IPS-NIHi7 (cell line): ENCODE measurements at regions not wholly inside any gene's neighbourhood (a gene's known extent, or its start where the extent isn't known, plus 50 kb on each side); places are given as distances from the start of the nearest gene placed in this dataset.

Experiments used
- DNase-seq: peaks from one replicate; pipeline ENCODE4 v3.0.0; 2012; ENCODE audit warnings: mixed read lengths; ENCODE audit errors: extremely low spot score

DNA sequence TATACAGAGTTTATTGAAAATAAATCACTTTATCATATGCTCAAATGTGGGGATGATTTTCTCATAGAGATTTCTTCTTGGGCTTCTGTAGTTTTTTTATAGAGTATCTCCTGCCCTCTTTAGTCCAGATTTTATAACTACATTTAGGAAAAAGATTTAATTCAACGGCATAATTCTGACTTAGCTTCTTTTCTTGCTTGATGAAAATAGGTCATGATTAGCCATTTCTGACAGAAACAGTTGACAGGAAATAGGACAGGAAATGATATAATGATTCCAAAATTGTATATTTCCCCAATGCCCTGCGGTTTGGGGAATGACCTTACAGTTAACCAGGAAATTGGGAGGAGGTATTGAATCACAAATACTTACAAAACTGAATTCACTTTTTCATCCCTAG, 1531.9 kb upstream of the ACVR2A start:
- no peak for DNase-seq

DNA sequence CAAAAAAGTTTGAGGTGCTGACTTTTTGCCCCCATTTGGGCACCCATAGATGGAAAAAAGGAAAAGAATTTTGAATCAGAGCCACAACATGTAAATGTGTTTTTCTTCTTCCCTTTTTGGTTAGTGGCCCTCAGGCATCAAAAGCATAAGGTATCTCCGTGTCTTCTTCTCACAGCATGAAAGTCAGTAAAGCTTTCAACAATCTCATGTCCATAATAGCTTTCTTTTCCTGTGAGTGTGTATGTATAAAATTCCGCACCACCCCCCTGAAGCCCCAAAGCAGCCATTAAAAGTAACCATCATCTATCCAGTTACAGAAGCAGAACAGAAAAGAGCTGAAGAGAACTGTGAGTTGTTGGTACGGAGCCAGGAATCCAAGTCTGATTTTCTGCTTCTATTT, 1539.7 kb upstream of the ACVR2A start:
- DNase-seq, result no peak

DNA sequence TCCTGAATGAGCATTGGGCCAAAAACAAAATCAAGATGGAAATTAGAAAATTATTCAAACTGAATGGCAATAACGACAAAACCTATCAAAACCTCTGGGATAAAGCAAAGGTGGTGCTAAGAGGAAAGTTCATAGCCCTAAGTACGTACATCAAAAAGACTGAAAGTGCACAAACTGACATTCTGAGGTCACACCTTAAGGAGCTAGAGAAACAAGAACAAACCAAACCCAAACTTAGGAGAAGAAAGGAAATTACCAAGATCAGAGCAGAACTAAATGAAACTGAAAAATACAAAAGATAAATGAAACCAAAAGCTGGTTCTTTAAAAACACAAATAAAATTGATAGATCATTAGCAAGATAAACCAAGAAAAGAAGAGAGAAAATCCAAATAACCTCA, 1543.5 kb upstream of the ACVR2A start:
- DNase-seq, result no peak

DNA sequence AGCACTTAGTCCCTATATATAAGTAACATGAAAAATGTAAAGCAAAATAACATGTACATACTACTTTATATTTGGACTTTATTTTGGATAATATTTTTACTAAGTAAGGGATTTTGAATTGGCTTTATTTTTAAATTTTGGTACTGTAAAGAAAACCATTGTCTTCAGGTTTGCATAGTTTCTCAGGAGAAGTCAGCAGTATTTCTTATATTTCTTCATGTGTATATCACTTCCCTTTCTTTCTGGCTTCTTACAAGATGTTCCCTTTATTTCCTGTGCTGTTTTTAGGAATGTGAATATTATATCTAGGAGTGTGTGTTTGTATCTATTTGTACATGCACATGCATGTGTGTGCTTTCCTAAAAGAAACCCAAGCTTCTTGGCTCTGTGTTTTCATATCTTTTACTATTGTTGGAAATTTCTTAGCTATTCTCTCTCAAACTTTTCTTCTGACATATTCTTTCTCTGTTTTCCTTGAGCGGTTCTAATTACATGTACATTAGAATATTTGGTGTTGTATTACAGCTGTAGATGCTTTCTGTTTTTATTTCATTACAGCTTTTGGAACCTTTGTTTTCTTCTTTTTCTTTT, 1549.7 kb upstream of the ACVR2A start:
- no peak for DNase-seq

DNA sequence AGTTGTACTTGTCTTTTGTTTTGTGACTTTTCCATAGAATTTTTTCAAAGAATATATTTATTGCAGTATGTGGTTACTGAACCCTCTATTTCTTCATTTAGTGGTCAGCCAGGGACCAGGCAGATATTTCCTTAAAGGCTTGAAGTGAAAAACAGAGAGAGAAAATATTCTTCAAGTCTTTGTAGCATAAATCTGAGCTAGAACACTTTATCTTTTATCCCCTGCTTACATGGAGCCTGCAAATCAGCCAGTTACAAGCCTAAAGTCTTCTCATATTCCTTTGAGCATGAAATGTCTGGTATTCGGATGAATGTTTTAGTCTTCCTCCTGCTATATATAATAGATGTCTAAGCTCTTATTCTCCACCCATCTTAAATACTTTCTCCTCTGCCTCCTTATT, 1557.5 kb upstream of the ACVR2A start:
- DNase-seq, result no peak

DNA sequence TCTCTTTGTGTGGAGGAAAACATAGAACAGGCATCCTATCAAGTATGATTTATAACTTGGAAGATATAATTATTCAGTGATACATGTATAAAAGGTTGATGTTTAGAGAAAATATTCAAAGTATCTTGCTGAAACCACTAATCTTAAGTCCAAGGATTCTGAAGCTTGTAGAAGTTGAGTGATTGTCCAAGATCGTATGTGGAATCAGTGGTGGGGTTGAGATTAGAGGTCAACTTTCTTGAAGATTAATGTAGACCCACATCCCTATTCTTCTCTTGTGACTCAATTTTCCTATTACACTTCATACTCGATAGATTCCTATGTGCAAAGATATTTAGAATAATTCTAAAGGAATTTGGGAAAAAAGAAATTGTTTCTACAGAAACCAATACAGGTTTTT, 1565.9 kb upstream of the ACVR2A start:
- no peak for DNase-seq

DNA sequence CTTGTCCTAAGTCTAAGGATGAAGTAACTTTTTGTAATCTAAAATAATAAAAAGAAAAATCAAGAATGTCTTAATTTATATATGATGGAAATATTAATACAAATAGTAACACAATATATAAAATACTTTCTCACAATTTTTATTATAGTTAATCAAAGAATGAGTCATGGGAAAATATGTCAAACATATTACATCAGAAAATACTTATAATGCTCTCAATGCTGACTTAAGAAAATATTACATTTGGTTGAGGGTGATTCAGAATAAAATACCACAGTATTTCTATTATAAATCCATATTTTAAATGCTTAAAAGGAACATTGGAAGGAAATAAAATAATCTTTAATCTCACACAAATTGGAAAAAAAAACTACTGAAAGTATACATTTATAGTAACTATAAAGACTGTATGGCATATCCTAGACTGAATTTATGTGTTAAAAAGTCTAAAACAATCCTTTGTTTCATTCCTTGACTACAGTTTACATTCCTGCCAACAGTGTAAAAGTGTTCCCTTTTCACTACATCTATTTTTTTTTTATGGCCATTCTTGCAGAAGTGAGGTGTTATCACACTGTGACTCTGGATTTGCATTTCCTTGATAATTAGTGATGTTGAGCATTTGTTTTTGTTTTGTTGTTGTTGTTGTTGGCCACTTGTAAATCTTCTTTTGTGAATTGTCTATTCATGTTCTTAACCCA, 1573.5 kb upstream of the ACVR2A start:
- DNase-seq, result no peak

DNA sequence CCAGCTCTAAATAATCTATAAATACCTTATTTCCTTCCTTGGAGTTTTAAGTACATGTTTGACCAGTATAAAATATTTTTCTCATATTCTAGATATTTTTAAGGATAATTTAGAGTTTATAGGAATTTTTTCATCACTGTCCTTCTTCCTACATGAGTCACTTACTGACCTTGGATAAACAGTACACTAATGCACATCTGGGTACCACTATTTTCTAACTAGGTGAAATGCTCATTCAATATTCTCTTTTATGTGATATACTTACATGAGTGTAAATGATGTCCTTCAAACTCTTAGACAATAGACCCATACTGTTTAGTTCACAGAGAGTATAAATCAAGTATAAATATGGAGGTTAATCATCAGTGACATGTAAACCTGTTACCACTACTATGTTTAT, 1574.2 kb upstream of the ACVR2A start:
- DNase-seq, result no peak

DNA sequence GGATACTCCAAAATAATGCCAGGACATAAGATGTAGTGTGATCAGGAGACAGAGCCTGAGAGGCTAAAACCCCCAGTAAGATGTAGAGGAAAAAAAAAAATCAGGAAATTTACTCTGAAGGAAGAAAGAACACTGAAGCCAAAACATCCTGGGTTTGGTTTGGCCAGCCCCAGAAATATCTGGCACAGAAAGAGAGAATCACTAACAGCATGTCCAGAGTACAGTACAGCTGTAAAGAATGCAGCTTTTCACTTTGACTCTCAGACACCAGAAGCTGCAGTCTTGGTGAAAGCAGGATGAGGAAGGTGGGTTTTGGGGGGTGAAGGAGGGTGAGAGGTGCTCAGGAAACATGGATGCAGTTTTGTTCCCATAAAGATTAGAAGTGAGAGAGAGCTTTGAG, 1577.7 kb upstream of the ACVR2A start:
- no peak for DNase-seq

DNA sequence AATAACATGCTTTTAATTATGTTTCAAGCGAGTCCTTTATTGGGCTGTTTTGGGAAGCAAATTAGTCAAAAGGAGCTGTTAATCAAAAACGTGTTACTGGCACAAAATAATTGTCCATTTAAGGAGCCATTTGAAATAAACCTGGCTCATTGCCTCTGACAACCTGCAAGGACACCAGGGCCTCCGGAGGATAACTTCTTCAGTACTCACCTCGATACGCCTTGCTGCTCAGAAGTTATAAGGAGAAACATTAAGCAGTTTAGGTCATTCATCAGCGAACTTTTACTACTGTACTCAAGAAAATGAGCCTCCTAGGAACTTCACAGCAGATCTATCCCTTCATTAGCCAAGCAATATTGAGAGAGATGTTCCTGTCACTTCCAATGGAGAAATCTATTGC, 1579.2 kb upstream of the ACVR2A start:
- DNase-seq, result no peak

DNA sequence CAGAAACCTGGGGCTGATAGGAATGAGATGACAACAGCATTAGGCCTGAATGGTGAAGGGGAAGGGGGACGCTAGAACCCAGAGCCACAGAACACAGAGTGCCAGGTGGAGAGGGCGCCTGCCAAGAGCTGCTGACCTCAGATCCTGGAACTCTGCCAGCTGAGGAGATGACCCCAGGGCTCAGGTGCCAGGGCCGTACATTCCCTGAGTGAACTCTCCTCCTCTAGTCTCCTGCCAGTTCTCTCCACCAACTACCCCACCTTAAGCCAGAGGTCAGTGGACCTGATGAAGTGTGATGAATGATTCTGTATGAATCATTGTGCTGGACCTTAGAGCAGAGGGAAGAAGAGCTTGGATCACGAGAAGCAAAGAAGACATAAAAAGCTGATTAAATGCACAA, 1582.2 kb upstream of the ACVR2A start:
- no peak for DNase-seq

DNA sequence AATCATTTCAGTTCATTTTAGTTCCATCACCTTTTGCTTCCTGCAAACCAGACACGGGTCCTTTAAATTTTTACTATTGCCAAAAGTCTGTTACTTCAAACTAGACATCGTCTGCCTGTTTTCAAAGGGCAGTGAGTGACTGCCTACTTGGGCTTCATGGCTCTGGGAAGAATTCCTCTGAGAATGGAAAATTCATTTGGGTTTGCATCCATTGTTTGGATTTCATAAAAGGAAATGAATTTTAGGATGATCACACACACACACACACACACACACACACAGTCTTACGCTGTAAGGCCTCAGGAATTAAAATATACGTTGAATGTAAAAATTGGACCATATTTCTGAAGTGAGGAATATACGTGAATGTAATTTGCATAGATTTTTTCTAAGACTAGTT, 1584.3 kb upstream of the ACVR2A start:
- DNase-seq, result no peak

DNA sequence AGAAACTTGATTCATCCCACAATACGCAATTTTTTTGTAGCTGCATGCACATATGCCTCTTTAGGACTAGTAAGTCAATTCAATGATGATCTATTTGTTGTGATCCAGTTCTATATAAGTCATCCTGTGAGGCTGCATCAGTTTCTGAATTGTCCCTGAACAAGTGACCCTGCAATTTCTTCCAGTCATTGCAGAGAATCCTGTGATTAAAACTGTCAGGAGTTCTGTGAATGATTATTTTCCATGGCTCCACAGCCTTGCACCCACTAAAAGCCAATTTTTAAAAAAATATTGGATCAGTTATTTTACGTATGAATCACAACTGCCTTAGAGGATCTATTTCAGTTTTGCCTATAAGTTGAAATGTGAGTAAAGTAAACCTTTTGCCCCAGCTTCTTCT, 1585.0 kb upstream of the ACVR2A start:
- no peak for DNase-seq

DNA sequence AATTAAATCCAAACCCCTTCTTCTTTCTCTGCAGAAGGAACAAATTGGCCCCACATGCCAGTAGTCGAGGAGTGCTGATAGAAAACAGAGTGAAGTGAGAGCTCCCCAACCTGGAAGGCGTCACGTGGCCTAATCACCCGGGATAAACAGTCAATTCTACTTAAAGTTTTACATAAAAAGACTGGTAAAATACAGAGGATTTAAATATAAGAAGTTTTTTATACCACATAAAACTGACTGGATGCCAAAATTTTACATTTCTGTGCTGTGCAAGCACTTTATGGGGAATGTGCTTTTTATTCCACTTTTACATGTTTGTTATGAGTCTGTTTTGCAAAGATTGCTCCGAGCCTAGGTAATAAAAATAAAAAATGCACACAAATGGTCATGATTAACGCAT, 1586.8 kb upstream of the ACVR2A start:
- DNase-seq, result no peak

DNA sequence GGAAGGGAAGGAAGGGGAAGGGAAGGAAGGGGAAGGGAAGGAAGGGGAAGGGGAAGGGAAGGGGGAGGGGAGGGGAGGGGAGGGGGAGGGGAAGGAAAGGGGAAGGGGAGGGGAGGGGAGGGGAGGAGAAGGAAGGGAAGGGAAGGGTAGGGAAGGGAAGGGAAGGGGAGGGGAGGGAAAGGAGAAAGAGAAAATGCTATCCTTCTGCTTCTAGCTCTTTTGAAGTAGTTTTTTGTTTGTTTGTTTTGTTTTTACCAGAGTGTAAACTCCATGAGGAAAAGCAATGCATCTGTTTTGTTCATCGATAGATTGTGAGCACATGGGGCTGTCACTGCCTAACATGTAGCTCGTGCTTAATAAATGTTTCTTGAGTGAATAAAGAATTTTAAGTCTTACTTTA, 1592.7 kb upstream of the ACVR2A start:
- no peak for DNase-seq

DNA sequence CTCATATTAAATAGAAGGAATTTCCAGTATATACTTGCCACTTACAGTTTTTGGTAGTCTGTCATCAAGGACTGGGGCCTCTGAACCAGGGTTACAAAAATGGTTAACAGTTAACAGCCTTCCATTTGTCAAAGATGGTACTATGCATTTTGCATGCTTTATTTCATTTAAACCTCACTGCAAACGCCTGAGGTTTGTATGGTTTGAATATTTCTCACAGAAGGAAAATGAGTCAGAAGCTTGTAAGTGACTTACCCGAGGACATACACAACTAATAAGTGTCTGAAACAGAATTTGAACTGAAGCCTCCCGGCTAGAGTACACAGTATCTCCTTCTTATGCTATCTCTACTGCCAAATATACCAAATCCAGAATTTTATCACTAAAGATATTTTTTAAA, 1593.5 kb upstream of the ACVR2A start:
- DNase-seq, result no peak

DNA sequence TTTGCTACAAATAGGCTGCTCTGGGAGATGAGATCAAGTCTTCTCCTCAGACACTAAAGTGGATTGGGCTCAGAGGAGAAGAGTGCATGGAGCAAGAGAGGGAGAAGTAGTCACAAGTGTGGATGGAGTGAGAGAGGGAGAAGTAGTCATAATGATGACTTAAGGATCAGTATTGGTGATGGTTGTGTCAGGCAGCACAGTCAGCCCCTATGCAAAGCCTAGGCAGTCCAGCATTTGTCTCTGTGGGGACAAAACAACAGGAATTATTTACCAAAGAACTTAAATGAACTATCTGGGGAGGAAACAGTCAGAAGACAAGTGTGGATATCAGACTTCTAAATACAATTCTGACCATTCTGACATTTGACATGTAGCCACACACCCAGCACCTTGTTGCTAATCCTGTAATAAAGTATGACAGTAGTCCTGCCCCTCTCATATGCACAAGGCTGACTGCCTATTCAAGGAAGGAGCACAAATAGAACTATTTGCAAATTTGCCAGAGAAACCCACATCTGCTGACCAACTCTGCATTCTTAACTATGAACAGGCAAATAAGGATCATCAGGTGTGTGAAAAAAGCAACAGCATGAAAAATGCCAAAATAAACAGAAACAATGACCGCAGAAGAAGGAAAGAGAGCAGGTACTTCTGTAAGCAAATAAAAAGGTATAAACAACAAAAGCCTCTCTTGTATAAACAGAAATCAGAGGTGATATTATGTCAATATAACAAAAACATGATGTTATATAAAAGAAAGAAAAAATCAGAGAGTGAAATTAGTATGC, 1597.9 kb upstream of the ACVR2A start:
- DNase-seq, result no peak

DNA sequence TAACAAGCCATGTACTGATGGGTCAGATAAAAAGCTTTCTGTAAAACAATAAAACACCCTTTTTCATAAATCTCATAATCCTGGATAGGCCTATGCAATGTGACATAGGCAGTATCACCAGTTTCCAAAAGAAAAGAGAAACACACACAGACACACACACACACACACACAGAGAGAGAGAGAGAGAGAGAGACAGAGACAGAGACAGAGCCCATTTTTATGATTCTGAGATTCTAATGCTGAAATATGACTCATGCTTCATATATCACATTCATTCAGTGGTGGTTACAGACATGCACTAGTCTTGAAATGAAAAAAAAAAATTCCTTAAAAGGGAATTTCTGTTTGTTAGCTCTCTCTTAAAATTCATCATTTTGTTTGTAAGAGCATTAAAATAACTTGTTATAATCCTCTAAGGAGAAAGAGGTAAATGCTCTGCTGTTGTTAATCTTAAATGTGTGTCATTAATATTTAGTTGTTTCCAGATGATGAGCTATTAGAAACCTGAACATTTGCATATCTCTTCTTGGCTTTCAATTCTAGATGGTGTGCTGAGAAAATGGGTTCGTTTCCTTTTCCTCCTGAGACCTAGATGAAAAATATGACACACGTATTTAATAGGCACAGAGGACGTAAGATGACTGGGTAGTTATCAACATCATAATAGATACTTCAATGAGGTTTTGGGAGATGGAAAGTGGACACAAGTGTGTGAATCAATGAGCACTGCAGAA, 1598.7 kb upstream of the ACVR2A start:
- no peak for DNase-seq

DNA sequence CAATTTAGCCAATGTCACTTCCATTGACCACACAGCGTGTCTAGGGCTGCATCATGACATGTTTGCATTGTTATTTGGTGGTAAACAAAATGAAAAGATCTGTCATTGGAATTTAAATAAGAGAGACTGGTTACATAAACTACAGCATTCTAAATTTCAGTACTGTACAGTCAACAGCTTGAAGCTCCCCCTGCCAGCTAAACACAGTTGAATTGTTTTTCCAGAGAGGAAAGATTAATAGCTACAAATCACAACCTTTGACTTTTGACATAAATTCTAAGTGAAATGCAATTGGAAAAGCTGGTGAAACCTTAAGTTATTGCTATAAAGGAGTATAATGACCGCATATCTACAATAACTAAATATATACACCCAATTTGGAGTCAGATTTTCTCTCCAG, 1600.0 kb upstream of the ACVR2A start:
- no peak for DNase-seq

DNA sequence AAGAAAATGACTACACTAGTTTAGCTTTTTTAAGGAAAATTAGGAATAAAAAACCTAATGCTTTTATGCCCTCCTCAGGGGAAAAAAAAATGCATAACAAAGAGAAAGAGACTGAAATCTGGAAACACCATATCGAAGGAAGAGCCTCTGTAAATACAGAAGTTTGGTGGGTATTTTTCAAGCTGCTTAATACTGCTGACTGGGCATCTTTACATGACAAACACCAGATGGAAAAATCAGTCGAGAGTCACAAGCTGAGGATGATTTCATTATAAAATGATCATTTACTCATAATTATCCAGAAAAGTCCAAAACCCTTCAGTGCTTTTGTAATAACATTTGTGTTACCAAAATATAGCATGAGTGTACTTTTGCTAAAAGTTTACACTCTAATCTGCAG, 1600.7 kb upstream of the ACVR2A start:
- DNase-seq, result no peak

DNA sequence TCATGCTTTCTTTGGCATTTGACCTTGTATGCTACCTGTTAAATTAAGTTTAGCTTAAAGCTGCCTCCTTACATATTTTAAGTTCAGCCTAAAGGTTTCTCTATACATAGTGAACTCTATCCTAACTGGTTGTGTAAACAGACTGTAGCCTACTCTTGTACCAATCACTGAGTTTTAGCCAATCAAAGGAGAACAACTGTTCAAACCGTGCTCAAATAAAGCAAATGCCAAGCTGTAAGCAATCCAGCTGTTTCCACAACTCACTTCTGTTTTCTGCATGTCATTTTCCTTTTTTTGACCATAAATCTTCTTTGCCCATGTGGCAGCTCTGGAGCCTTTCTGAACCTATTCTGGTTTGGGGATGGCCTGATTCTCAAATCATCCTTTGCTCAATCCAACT, 1603.8 kb upstream of the ACVR2A start:
- no peak for DNase-seq

DNA sequence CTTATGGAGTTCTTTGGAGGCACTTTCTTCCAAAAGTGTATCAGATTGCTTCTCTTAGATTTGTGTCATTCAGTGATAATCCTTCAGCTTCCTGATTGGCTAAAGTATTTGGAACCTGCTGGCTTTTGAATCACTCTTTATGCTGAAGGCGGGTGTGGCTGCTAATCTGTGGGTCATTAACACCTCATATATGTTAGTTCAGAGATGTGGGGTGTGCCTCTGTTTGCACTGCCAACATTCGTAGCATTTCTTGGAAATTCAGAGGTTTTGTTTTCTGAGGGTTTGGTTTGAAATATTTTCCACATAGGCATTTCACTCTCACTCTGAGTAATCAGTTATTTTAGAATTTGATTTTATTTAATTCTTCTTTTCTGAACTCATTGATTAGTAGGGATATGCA, 1604.4 kb upstream of the ACVR2A start:
- peak; percentile 15 for DNase-seq
